ENCODE measurements at regions not wholly inside any gene's neighbourhood (a gene's known extent, or its start where the extent isn't known, plus 50 kb on each side); places are given as distances from the start of the nearest gene placed in this dataset.
"Not testable (repeated sequence)": the region's sequence is repeated elsewhere in the genome, so short reads cannot be mapped to it uniquely, and the experiment has no call there.

DNA sequence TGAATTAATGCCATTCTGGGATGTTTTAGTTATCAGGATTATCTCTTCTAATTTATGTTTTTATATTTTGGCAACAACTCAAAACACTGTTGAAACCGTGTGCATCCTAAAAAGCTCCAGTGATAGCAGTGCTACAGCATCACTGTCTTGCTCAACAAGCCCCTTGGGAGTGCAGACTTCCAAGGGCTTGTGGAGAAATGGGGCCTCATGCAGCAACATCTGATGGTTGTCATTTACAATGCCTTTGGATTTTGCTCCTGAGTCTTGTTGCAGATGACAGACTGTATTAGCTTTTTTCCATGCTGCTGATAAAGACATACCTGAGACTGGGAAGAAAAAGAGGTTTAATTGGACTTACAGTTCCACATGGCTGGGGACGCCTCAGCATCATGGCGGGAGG is 515.4 kb downstream of the NEBL start:
- H3K4me3 Mint-ChIP-seq (ENCODE audit: unreplicated experiment), result no peak overlapping the region

DNA sequence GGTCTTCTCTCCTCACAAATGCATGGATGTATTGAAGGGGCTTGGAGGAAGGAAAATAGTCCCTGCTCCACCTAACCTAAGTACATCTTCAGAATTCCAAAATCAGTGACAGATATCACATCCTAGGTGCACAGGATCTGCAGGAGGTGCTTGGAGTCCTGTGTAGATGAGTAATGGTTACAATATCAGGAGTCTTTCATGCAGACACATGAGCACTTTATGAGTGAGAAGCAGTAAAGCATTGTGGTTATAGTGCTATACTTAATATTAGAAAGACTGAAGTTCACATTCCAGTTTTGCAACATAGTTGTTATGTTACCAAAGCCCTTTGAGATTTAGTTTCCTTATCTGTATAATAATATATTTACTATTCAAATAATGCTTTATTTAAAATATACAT is 516.7 kb downstream of the NEBL start:
- Mint-ChIP-seq H3K36me3 (ENCODE audit: unreplicated experiment) (no peaks in the 10 kb centered on the region), H3K27ac (ENCODE audit: unreplicated experiment) (no peak overlapping the region), H3K4me1 (ENCODE audit: low read depth, unreplicated experiment) (no peaks in the 10 kb centered on the region), H3K9me3 (ENCODE audit: unreplicated experiment) (peaks cover 2% of the 10 kb centered on the region), H3K4me3 (ENCODE audit: unreplicated experiment) (no peak overlapping the region), H3K27me3 (ENCODE audit: unreplicated experiment) (no peaks in the 10 kb centered on the region)
- TF ChIP-seq CTCF (IDR thresholded peaks at IDR 0.05; ENCODE audit: partially characterized antibody, unreplicated experiment), result no peak
- no peak for DNase-seq

More for the DNA sequence above, 515.4 kb downstream of the NEBL start:
- peaks cover 2% of the 10 kb centered on the region for H3K9me3 Mint-ChIP-seq (ENCODE audit: unreplicated experiment)
- no peak overlapping the region for H3K27ac Mint-ChIP-seq (ENCODE audit: unreplicated experiment)
- no peaks in the 10 kb centered on the region for H3K27me3 Mint-ChIP-seq (ENCODE audit: unreplicated experiment)
- TF ChIP-seq CTCF (IDR thresholded peaks at IDR 0.05; ENCODE audit: partially characterized antibody, unreplicated experiment), result no peak
- no peaks in the 10 kb centered on the region for H3K36me3 Mint-ChIP-seq (ENCODE audit: unreplicated experiment)
- no peaks in the 10 kb centered on the region for H3K4me1 Mint-ChIP-seq (ENCODE audit: low read depth, unreplicated experiment)
- DNase-seq, result no peak

DNA sequence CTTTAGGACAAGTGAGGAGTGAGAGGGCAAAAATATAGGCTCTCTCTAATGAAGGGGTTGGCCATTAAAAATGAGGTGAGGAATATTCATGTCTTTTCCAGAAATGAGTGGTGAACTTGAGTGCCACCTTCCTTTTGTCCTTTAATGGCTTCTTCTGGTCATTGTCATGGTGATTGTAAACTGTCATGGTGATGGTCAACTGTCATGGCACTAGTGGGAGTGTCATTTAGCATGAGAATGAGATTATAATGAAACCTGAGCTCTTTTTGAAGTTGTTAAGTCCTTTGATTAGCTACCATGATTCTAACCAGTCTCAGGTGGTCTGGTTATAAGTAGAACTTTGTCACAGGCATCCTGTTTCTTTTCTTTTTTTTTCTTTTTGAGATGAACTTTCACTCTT is 524.4 kb downstream of the NEBL start:
- Mint-ChIP-seq H3K4me3 (ENCODE audit: unreplicated experiment) (no peak overlapping the region), H3K9me3 (ENCODE audit: unreplicated experiment) (no peaks in the 10 kb centered on the region), H3K27ac (ENCODE audit: unreplicated experiment) (no peak overlapping the region), H3K27me3 (ENCODE audit: unreplicated experiment) (no peaks in the 10 kb centered on the region), H3K4me1 (ENCODE audit: low read depth, unreplicated experiment) (no peaks in the 10 kb centered on the region), H3K36me3 (ENCODE audit: unreplicated experiment) (no peaks in the 10 kb centered on the region)
- no peak for DNase-seq
- no peak for TF ChIP-seq CTCF (IDR thresholded peaks at IDR 0.05; ENCODE audit: partially characterized antibody, unreplicated experiment)

GRCh38 chr10:20370977-20371533 is 526.1 kb downstream of the NEBL start:
- DNase-seq; H3K4me1 Mint-ChIP-seq (ENCODE audit: low read depth, unreplicated experiment); H3K4me3 Mint-ChIP-seq (ENCODE audit: unreplicated experiment); H3K9me3 Mint-ChIP-seq (ENCODE audit: unreplicated experiment); H3K27me3 Mint-ChIP-seq (ENCODE audit: unreplicated experiment); H3K27ac Mint-ChIP-seq (ENCODE audit: unreplicated experiment); H3K36me3 Mint-ChIP-seq (ENCODE audit: unreplicated experiment): not testable (repeated sequence)

GRCh38 chr10:20369863-20370736 is 527.0 kb downstream of the NEBL start:
- H3K9me3 Mint-ChIP-seq (ENCODE audit: unreplicated experiment), result no peaks in the 10 kb centered on the region
- DNase-seq, result no peak
- no peaks in the 10 kb centered on the region for H3K27me3 Mint-ChIP-seq (ENCODE audit: unreplicated experiment)
- no peak overlapping the region for H3K27ac Mint-ChIP-seq (ENCODE audit: unreplicated experiment)
- no peak overlapping the region for H3K4me3 Mint-ChIP-seq (ENCODE audit: unreplicated experiment)
- TF ChIP-seq CTCF (IDR thresholded peaks at IDR 0.05; ENCODE audit: partially characterized antibody, unreplicated experiment), result no peak
- no peaks in the 10 kb centered on the region for H3K36me3 Mint-ChIP-seq (ENCODE audit: unreplicated experiment)
- H3K4me1 Mint-ChIP-seq (ENCODE audit: low read depth, unreplicated experiment), result no peaks in the 10 kb centered on the region
